HG03354 (cell line): ENCODE measurements at regions not wholly inside any gene's neighbourhood (a gene's known extent, or its start where the extent isn't known, plus 50 kb on each side); places are given as distances from the start of the nearest gene placed in this dataset.
"Not testable (repeated sequence)": the region's sequence is repeated elsewhere in the genome, so short reads cannot be mapped to it uniquely, and the experiment has no call there.

Experiments used
- ATAC-seq: cut with Tn5 transposase; IDR thresholded peaks from one replicate; pipeline ENCODE4 v1.9.1; 2021; ENCODE audit warnings: mild to moderate bottlenecking; ENCODE audit not compliant: unreplicated experiment, poor library complexity, severe bottlenecking

DNA sequence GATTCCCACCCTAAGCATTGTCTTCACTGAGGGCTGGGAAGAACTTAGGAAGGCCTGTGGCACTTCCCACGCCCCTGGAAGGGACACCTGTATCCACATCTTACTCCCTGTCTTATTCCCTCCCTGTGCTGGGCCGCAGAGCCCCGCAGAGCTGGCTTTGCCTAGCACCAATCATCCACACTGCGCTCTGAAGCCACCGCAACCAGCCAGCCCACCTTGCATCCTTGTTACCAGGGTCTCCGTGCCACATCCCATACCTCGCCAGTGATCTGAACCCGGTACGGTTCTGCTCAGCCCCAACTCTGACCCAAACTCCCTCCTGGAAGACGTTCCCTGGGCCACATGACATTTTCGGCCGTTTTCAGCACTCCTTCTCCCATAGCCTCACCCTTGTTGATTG, 101.4 kb upstream of the PITRM1 start:
- no peak for ATAC-seq

DNA sequence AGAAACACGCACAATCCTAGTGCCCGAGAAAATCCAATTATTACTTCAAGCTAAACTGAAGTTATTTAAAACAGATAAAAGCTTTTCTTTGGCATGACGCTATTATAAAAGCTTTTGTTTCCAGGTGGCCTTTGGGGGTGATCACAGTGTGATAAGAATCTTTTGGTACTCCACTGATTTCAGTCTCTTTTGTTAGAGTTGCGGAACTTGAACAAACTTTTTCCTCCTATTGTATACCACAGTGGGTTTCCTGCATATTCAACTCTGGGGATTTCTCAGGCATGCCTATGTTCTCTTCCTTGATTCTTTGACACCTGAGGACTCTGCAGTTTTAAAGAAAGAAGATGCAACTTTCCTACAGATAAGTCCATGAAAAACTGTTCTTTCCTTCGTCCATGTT, 99.7 kb upstream of the PITRM1 start:
- no peak for ATAC-seq

DNA sequence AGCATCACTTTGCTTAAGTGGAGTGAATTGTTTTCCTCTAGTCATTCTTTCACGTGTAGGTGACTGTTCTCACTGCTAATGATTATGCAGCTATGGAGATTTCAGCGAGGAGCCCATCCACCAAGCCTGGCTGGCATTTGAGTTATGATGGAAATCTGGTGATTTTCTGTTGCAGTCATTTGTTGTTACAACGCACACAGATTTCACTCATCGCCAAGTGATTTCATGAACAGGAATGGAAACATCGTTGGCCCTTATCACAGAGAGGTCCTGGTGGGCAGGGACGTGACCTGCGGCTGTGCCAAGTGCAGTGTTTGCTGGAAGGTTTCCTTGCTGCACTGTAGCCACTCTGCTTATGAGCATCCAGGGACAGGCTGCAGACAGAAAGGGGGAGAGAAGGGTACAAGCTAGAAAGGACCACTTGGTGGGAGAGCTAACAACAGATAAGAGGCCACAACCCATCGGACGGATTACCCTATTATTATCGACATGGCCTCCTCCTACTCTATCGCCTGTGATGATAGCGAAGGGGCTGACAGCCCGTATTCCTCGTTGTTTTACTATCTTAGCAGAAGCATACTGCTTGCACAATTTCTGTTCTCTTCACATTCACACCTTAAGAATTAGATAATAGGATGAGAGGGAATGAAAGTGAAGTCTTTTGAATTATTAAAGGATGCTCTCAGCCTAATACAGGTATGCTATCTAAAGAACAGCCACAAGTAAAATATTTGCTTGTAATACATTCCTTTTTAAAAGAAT, 99.0 kb upstream of the PITRM1 start:
- no peak for ATAC-seq

DNA sequence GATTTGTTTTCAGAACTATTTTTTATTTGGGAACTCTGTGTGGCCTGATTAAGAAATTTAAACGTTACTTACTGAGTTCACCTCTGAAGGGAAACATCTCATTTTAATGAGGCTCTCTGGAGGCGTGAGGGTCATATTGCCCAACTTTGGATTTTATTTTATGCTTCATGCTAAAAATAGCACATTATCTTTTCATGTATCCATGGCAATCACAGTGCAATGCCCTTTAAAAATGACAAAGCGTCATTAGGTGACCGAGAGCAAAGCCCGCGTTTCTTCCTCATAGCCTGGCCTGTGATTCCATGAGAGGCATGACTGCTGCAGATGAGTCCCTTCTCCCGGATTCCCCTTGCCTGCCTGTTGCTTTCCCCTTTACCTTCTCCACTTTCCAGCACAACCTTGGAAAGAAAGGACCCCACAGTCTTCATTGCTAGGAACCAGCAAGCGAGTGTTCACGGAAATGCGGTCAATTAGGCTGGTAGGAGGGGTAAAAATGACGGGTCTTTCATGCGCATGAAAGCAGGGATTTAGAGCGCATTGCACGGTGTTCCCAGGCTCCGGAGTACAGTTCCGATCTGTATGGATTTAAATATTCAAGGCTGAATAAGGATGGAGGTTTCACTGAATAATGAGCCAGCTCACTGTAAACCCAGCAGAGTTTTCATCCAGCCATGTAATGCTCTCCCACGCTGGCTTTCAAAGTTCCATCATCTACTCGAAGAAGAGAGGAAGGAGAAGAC, 98.2 kb upstream of the PITRM1 start:
- ATAC-seq: no peak

DNA sequence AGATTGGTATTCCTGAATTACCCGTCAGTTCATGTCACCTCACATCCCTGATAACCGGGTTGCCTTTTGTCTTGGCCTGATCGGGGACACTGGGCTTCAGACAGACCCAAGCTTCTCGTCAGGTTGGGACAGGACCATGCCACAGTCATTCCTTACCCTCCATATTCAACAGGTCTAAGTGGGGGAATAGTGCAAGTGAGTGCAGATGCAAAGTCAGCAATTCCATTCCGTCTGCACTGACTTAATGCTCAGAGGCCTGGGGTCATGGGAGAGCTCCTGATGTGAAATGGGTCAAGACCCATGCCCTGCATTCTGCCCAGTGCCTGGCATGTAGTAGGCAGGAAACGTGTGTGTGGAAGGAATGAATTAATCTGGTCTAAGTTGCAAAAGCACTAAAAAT, 95.4 kb upstream of the PITRM1 start:
- ATAC-seq: no peak

DNA sequence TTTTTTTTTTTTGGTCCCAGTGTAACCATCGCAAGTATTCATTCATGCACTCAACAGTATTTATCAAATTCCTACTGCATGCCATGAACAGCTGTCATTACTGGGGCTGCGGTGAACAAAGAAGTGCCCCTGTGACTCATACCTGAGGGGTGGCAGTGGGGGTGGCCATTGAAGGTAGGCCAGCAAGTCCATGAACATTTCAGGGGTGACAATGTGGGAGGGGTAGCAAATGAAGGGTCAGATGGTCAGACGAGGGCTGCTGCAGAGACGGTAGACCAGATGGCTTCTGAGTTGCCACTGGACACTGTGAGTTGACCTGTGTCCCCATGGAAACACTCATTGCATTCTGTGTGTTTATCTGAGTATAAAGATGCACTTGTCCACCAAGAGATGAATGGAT, 92.5 kb upstream of the PITRM1 start:
- no peak for ATAC-seq

DNA sequence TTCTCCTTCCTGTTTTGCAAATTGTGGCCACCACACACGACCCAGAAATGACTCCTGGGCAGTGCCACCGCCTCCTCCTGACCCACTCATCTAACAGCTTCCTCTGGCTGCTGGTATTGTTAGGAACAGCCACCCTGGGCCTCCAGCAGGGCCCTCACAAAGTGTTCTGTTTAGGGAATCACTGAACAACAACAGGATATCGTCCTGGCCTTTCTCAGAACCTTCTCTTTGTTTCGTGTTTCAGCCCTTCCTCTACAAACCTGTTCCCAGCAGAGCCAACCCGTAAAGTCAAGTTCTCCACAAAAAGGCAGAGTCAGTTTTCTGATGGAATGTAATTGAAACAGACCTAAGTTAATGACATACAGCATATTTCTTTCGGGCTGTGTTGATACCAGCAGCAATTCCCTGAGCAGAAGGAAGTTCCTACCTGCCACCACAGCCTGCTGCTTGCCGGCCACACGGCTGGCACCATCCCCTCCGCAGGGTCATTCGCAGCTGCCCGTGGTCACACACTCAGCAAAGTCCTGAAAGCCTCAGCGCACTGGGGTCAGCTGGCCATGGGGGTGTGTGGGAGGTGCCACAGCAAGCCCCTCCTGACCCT, 91.7 kb upstream of the PITRM1 start:
- ATAC-seq: no peak

DNA sequence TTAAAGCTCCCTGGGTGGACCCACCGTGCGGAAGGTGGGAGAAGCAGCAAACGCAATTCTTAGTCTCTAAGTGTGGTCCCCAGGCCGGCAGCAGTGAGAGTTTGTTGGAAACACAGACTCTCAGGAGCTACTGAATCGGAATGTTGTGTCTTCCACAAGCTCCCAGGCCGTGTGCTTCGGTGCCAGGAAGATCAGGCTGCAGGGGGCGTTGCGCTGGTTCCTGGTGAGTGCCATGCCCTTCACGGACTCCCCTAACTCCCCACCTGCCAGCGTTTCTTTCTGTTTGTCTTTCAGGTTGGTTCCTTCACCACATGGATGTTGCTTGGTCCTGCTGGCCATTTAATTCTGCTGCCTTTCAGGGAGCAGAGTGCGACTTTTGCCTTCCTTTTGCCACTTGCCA, 91.2 kb upstream of the PITRM1 start:
- no peak for ATAC-seq

DNA sequence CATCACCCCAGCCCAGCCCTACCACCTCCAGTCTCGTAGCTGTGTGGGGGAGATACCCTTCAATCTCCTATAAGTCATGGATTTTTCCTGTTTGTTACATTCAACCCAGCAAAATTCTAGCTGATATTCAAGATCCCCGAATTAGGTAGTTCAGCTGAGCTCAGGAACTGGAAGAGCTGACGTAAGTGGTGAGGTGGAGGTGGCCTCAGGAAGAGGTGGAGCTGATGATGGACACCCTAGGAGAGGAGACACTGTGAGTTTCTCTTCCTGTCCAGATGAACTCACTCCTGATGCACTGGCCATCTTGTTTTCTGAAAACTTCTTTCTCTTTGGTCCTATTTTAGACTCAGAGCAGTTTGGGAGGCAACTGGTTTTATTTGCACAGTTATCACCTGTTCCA, 90.5 kb upstream of the PITRM1 start:
- no peak for ATAC-seq

DNA sequence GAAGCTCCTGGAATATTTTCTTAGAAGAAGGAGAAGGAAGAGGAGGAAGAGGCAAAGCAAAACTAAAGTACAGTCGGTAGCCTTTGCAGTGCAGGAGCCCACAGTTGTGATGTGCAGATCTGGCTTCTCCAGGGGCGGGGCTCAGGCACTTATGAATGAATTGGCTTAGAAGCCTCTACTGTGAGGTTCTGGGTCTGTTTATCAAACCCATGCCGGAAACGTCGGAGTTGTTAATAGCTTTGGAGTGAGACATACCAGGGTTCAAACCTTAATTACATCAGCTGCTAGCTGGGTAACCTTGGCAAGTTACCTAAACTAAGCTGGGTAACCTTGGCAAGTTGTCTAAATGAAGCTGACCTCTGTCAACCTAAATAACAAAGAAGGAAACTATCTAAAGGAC, 89.3 kb upstream of the PITRM1 start:
- ATAC-seq: no peak

DNA sequence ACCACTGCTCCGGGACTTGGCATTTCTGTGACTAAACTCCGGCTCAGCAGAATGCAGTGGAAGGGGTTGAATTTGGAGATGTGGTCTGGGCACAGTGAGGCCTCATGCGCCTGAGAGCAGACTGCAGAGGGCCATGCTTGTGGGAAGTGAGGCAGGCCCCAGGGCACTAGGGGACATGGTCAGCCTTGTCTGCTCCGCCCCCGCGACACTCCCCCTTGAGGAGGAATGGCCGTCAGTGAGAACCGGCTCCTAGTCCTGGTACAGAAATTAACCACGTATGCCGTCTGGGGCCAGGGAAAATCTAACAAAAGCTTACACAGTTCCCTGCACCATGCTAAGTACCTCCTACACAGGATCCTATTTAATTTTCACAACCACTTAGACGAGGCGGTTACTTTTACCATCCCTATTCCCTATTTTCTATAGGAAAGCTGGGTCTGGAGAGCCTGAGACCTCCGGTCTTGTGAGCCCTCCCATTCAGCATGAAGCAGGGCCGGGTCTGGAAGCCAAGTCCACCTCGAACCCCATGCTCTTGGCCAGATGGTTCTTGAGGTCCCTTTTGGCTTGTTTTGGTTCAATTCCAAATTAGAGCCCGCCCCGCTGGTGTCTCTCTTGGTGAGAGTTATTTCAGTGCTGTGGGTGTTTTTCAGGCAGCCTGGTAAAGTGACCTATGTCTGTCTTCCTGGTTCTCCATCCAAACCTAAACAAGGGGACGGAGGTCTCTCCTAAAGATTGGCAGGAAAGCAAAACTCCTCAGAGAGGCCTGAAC, 87.7 kb upstream of the PITRM1 start:
- no peak for ATAC-seq

DNA sequence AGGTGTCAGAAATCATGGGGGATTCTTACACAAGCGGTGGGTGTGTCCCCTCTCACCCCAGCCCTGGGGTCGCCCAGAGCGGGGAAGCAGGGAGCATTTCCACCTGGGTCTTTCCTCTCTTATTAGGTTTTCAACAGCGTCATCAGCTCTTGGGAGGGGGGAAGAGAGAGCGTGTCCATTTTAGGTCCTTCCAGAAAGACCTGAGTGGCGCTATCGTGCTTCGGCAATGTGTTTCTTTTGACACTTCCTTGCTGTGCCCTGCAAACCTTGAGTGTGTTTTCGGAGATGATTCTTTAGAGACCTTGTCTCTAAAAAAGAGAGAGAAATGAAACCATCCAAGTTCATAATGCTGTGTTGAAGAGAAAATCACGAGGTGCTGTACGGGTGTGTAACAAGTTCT, 86.9 kb upstream of the PITRM1 start:
- ATAC-seq: no peak

DNA sequence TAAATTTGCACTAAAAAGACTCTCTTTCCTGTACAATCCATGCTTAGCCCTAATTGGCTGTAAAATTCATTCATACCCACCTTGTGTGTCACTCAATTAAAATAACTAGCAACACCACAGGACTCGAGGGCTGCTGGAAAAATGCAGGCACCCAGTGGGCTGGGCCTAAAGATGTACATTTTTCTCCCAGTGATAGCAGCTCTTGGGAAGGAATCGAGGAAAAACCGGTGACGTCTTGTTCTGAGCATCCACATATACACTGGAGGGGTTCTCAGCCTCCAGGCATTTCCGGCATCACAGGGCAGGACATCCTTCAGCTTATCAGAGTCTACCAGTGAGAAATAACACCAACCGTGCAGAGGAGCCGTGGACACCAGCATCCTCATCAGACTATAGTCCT, 85.8 kb upstream of the PITRM1 start:
- no peak for ATAC-seq

DNA sequence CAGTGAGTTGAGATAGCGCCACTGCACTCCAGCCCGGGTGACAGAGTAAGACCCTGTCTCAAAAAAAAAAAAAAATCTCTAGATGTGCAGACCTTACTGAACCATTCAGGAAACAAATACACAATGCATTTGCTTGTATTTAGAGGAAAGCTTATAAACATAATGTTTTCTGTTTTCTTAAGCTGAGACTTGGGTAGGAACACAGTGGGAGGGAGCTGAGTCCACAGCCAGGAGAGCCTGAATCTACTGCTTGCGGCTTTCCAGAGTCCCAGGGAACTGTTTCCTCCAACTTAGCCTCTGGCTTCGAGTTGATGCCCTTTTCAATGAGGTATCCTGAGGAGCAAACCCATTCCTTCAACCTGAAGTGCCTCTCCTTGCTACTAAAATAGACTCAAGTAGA, 83.0 kb upstream of the PITRM1 start:
- ATAC-seq: no peak

DNA sequence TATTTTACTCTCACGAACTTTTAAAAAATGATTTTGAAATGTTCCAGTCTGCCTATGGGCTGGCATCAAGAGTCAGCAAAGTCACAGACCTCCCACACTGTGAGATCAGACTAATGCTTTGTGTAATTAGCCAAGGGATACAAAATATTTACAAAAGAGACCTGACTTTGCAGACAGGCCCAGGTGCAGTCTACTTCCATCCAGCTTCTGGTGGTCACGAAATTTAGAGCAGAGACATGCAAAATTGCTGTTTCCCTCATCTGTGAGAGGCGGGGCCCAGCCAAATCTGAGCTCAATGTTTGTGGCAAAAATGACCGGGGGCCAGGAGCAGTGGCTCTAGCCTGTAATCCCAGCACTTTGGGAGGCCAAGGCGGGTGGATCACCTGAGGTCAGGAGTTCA, 82.5 kb upstream of the PITRM1 start:
- no peak for ATAC-seq

DNA sequence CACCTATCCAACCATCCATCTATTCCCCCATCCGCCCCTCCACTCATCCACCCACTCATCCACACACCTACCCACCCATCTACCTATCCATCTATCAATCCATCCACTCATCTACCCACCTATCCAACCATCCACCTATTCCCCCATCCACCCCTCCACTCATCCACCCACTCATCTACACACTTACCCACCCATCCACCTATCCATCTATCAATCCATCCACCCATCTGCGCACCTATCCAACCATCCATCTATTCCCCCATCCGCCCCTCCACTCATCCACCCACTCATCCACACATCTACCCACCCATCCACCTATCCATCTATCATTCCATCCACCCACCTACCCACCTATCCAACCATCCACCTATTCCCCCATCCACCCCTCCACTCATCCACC, 81.4 kb upstream of the PITRM1 start:
- not testable (repeated sequence) for ATAC-seq

DNA sequence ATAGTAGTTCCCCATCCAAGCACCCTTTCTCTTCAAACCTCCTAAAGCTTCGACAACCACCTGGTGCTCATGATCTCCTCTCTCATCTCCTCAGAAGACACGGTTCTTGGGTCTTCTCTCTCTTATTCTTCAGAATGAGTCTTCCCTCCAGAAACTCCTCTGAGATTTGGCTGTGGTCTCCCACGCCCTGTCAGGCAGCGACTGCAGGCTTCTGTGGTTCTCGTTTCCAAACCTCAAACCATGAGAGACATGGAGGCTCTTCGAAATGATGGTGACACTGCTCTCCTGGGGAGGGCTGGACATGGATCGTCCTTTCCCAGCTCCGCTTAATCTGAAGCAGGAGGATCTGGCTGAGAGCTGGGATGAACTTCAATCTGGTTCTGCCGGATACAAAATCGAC, 78.6 kb upstream of the PITRM1 start:
- no peak for ATAC-seq

DNA sequence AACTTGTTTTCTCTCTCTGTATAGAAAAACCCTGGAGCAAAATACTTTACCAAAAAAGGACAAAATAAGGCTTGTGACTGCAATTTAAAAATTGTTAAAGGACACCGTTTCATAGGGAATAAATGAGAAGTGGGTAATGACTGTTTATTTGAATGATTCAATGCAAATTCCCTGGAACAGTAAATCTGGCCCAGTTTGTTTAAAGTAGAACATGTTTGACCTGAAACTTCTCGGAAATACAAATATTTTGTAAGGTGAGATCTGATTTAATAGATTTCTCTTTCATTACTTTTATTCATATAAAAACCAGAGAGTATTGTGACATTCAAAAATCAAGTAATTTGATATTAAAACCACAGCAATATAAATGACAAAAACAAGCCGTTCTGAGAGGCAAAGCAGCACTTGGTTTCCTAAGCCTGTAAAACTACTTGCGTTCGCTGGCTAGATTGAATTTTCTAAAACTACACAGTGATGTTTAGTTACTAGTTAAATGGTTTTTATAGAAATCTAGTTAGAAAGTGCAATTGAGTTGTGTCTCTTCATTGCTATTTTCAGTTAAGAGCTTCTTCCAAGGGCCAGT, 76.8 kb upstream of the PITRM1 start:
- ATAC-seq: no peak

DNA sequence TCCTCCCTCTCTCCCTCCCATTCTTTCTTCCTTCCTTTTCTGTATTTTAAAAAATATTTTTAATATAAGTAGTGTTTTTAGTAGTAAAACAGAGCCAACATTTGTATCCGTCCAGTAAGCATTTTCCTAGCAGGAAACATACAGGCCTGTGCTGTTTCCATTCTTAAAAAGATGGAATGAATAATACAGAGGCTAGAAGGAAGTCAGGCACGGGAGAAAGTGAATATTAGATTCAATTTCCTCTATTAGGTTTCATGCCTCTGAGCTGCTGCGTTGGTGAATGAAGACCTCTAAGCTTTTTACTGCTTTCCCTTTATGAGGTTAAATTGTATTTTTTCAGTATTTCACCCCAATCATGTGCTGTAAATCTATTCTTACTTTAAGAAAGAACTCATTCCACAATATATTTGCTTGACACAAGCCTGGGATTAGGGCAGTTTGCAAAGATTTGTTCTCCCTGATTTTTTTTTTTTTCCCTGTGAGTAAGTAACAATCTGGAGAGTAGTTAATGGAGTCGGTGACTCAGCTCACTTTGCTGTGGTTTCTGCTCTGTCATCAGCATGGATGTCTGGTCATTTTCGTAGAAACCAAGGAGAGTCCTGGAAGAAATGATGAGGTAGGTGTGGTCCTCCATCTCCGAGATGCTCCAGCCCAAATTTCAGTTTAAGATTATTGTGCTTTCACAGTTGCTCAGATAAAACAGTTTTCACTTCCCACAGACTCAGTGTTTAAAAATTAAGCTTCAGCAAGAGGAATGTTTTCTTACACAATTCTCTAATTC, 76.1 kb upstream of the PITRM1 start:
- no peak for ATAC-seq
